ENCODE measurements at regions not wholly inside any gene's neighbourhood (a gene's known extent, or its start where the extent isn't known, plus 50 kb on each side); places are given as distances from the start of the nearest gene placed in this dataset.

GRCh38 chr3:188082031-188082430 lies 71.9 kb upstream of the LPP start:
- TF ChIP-seq YY1 (IDR thresholded peaks at IDR 0.05; ENCODE audit: low read depth), result no peak
- peak; percentile 67 for TF ChIP-seq POLR2AphosphoS5 (IDR thresholded peaks at IDR 0.05; ENCODE audit: low read depth, low read length)

Measured in SK-N-SH (cell line).